Stimulated activated naive CD4-positive, alpha-beta T cell (primary cell): ENCODE measurements at regions not wholly inside any gene's neighbourhood (a gene's known extent, or its start where the extent isn't known, plus 50 kb on each side); places are given as distances from the start of the nearest gene placed in this dataset.

Source experiments
- DNase-seq, 6 experiments: peaks; one replicate each; lab custom pipeline; 2025; lab: John Stamatoyannopoulos, UW

DNA sequence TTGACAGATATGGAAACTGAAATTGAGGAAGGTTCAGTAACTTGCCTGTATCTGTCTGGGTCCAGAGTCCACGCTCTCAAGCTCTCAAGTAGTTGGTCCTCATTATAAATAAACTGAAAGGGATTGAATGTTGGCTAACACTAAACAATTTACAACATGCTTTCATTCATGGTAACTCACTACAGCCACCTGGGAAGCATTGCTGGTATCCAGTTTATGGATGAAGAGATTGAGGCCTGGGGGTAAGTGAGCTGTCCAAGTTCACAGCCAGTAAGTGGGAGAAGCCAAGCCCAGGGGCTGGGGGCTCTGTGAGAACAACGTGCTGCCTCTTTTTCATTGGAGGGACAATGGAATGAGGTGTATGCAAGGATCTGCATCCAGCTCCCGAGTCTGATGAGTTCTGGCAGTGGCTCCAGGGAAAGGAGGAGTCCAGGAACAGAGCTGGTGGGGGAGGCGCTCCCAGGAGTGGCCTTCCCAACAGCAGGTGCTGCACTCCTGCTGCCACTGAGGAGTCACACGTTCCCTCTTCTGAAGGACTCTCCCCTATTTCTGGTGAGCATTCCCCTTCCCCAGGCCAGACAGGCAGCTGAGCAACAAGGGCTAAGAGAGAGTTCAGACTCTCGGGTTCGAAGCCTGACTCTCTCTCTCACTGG, 175.8 kb downstream of the CSNK2A3 start:
- no peak for DNase-seq

DNA sequence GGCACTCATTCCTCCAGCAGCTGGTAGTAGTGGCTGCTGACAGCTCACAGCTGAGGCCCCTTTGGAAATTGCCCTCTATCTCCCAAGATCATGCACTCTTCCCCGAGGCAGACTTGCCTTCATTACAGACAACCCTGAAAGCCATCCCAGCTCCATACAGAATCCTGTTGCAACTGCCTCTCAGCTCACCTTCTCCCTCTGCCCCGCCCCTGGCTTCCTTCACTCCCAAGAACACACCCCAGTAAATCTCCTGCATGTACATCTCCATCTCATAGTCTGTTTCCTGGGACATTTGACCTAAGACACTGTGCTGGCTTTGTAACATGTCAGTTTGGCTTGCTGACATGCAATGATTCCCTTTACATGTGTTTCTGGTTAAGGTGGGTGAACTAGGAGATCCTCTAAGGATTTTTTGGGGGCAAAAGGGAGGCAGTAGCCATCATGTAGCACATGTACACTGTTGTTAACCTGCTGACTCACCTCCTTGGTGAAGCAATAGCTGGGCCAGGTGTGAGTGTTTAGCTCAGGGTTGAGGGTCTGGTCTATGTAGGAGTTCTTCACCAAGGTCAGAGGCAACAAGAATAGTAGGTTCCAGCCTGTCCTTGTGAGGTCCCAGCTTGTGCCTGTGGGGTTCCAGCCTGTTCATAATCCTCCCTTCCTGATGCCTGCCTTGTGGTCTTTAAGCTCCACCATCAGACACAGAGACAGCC, 179.6 kb downstream of the CSNK2A3 start:
- no peak for DNase-seq

DNA sequence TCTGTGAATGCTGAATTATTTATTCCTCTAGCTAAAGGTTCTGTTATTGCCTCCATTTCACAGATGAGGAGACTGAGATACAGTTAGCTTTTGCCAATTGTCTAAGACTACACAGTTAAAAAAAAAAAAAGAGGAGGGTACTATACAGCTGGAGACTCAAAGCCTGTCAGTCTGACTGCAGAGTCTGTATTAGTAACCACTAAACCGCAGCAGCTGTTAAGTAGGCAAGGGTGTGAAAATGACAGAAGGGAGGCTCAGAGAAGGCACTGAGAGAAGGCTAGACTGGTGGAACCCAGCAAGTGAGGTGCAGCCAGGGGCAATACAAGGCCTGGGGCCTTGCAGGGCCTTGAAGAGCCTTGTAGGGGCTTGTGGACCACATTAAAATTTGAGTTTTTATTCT, 181.2 kb downstream of the CSNK2A3 start:
- peak in 2 of 6 experiments; percentile 10 to 13 for DNase-seq

DNA sequence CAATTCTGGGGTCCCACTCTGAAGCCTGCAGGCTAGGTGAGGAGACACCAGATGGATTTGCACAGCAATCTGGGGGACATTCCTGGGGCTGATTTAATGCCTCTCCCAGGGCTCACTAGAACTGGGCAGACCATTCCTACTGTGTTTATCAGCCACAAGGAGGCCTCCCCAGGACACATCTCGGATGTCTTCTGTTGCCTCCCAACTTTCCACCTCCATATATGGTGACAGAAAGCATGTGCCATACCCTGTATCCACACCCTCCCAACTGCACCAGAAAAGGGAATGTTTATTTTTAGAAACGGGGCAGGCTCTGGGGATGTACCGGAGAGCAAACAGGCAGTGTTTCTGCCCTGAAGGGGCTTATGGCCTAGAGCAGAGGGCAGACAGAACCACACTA, 181.8 kb downstream of the CSNK2A3 start:
- no peak for DNase-seq

DNA sequence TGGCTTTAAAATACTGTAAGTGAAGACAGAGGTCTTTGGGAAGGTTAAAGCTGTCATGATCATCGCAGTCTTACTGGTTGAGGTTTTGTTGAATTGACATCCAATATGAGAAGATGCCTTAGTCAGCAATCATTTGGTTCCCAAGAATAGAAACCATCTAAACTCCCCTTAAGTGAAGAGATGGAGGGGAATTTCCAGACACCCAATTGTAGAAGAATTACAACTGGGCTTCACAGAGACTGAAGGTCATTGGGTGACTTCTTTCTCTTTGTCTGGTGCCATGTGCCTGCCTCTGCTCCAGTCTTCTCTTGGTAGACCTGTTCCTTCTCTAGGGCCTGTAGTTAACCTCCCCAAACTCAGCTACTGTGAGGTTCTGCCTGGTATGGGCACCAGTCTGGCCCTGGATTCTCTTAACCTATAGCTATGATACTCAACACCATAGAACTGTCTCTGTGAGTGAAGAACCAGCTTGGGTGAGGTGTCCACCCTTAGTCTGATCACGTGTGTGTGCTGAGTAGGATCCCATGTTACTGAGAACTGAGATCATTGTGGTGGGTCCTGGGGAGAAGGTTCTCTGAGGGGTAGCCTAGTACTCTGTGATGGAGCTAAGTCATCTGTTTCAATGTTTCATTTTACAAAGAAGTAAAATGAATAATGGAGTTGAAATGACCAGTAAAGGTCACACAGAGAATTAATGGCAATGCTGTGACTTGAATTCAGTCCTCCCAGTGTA, 182.5 kb downstream of the CSNK2A3 start:
- no peak for DNase-seq

DNA sequence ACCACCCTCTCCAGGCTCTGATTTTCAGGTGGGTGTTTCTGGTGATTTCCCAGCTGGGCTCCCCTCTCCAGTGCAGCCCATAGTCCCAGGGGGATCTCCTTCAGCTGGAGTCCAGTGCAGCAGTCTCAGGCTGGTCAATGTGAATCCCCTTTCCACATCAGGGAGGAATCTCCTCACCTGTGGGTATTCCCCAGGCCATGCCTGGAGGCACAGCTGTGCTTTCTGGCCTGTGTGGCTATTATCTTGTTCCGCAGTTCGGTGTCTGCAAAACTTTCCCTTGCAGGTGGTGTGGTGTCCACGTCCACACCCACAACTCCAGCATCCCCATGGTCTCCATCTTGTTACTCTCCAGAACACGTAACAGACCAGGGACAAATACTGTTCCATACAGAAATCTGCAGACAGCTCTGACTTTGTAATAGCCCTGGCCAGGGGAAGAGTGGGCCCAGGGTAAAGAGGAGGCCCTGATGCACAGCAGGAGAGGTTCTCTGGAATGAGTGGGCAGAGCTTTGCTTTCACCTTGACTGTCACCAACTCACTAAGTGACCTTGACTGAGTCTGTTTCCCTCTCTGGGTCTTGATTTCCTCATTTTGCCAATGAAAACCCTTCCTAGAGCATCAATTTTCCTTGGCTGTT, 183.2 kb downstream of the CSNK2A3 start:
- DNase-seq: no peak

DNA sequence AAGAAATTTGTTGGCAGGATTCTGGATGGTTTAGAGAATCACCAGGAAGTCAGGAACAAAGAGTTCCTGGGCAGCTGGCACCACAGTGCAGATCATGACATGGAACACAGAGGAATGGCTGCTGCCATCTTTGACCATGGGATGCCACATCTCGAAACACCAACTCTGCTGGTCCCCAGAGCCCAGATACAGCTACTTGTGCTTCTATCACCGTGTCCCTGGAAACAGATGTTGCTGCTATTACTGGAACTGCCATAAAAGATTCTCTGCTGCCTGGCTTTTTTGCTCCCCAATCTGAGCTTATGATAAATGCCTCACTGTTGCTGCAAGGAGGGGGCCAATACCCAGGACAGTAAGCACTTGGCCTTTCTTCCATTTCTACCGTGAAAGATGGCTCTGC, 185.2 kb downstream of the CSNK2A3 start:
- no peak for DNase-seq

DNA sequence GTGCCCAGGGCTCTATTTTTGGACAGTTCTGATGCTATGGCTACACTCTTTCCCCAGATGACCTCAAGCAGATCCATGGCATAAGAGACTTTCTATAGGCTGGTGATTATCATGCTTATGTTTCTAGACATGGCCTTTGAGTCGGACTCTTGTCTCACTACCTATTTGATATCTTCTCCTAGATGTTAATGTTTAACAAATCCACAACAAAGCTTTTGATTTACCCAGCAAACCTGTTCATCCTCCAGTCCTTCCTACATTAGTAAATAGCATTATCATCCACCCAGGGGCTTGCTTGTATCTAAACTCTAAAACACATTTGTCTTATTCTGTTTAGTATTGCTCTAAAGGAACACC, 188.7 kb downstream of the CSNK2A3 start:
- no peak for DNase-seq

DNA sequence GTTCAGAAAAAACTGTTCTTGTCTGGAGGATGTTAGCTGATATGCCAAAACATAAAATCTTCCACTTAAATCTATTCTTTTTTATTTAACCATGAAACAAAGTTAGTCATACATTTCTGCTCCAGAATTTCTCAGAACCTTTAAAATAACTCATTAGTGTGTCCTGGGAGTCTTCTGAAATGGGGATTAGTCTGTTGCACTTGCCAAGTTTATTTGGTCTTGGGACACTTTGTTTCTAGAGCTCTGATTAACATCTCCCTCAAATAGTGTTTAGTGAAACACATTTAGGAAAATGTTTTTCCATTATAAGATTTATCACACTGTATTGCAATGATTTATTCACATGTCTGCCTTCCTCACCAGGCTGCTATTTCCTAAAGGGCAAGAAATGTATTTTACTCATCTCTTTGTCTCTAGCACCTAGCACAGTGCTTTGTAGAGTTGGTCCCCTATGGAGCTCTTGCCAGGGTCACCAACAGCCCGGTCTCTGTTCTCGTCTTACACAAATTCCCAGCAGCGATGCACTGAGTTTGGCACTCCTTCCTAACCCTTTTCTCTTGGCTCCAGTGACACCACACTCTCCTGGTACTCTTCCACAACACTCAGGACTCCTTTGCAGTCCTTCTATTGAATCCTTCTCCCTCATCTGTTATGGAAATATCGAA, 189.2 kb downstream of the CSNK2A3 start:
- no peak for DNase-seq

DNA sequence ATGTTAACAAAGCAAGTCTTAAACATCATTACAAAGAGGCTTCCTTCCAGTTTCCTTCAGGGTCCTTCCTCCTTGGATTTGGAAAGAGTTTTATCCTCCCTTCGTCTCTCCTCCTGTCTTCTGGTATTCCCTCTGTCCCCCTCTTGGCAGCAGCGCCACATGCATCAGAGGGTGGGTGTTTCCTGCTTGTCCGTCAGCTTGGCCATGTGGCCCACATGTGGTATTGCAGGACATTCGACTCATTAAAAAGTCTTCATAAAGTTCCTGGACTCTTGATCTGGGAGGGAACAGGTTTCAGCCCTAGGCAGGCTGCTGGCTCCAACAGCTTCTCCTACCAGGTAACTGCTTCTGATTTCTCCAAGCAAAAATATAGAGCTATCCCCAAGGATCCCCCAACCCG, 189.8 kb downstream of the CSNK2A3 start:
- no peak for DNase-seq

DNA sequence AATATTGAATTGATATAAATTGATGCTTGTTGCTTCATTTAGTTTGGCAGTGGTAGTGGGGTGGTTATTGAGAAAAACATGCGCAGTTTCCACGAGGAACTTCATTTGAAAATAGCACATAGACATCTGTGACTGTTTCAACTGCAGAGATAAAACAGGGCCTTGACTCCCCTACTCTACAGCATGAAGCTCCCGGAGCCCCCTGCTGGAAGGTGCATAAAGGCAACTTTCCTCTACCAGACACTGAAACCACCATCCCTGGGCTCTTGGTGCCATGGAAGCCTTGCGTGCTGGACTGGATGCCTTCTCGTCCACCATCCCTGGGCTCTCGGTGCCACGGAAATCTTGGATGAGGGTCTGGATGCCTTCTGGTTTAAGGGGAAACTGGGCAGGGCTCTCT, 195.9 kb downstream of the CSNK2A3 start:
- peak; percentile 54 to 76 (median 60) for DNase-seq

DNA sequence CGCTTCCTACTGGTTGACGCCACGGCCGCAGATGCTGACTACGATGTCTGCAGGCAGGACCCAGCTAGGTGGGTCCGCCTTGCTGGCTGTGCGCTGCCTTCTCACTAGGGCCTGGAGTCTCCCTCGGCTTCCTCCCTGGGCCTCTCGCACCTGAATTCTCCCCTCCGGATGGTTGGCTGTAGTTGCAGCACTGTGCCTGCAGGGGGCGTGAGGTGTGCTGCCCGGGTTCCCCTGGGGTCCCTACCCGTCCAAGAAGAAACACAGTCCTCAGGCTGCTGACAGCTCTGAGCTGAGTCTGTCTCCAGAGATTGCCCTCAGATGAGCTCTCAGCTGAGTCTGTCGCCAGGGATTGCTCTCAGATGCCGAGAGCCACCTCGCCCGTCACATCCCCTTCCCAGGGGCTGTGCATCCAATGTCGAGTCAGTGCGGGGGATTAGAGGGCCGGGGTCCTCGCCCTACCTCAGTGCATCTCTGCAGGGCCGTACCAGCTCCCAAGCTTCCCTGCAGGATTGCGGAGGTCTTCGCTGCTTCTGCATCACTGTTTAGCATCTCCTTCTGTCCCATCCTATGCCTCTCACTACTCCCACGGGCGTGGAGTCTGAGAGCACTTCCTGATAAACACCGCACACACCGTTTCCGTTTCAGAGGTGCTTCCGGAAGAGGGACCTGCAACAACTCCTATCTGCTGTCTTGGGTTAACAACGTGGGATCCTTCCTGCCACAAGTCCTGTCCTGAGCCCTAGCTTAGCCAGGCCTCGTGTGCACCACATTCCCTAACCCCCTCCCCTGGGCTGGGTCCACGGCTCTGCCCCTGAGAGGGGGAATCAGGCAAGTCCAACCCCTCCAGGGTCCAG, 196.9 kb downstream of the CSNK2A3 start:
- DNase-seq: peak; percentile 38 to 59 (median 48)

DNA sequence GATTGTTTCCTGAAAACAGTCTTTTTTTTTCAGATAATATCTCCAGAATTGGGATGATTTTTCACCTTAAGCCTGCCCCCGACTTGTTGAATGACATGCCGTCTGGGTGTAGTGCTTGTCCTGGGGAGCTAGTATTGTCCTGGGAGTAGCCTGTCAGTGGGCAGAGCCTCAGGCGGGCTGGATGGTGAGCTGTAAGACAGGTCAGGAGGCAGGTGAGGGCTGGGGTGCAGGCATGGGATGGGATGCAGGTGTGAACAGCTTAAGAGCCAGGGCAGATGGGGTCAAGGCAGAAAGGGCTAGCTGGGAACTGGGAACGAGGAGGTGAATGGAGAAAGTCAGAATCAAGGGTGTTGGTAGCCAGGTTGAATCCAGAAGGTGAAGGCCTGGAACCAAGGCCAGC, 200.2 kb downstream of the CSNK2A3 start:
- DNase-seq: no peak

DNA sequence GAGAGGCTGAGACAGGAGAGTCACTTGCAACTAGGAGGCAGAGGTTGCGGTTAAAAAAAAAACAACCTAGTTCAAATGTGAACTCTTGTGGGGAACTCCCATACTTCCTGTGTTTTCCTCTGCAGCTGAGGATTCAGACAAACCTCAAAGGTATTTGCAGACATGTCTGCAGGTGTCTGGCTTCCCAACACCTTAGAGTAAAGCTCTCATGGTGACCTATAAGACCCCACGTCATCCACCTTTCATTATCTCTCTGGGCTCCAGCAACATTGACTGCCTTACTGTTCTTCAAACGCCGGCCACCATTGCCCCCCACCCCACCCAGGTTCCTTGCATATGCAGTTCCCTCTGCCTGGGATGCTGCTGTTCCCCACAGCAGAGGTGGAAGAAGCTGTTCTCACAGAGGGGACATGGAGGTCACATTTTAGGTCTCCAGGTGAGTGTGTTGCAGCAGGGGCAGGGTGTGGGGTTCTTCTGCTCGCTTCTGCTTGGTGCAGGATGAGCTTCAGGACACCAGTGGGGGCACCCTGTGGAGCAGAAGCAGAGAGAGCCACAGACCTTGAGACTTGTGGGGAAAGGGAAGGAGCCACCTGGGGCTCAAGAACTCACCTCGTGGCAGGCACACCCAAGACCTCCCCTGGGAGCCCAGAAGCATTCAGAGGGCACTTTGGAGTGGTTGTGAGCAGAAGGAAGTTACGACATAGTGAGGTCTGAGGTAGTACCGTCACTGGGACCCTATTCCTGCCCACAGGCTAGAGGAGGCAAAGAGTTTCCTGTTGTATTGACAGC, 203.2 kb downstream of the CSNK2A3 start:
- peak; percentile 54 to 94 (median 80) for DNase-seq

DNA sequence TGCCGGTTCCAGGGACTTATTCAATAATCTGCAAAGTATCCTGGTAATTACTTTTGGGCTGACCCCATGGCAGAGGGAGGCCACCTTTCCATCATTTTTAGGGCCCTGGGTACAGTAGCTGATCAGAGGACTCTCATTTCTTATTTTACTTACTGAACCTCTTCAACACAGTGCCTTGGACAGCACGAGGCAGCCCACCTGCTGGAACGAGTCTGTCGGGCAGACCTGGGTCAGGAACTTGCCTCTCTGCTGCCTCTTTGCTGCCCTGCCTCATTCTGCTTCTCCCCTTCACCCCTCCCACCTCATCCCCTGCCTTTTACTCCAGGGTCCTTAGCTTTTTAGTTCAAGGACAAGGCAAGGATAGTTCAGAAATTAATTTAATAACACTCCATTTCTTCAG, 204.5 kb downstream of the CSNK2A3 start:
- no peak for DNase-seq

DNA sequence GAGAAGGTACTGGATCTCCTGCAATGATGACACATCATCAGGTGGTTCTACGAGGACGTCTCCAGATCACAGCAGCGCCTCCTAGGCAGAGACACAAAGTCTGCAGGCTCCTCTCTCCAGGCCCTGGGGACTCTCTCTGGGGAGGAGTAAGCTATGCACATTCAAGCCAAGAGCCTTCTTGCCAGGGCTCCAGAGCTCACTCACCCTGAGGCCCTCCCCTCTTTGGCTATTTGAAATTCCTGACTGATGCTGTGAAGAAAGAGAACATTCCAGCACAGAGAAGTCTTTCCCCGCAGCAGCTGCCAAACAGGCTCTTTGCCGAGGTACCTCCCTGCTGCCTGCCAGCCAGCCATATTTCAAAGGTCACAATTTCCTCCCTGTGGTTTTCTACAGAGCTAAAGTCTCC, 204.9 kb downstream of the CSNK2A3 start:
- DNase-seq: peak in 5 of 6 experiments; percentile 12 to 36 (median 19)

DNA sequence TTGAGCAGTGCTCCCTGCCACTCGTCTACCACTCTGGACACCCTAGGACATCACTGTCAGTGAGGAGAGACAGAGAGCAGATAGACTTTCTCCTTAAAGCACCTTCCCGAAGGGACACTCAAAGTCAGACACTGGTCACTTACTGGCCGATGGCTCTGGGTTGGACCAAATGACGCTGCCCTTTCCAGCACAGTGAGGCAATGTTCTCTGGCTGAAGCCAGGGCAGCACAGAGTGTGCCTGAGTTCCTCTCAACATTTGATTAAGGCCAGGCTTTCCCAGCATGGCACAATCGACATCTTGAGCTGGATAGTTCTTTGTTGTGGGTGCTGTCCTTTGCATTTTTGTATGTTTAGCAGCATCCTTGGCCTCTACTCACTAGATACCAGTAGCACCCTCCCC, 206.2 kb downstream of the CSNK2A3 start:
- no peak for DNase-seq

DNA sequence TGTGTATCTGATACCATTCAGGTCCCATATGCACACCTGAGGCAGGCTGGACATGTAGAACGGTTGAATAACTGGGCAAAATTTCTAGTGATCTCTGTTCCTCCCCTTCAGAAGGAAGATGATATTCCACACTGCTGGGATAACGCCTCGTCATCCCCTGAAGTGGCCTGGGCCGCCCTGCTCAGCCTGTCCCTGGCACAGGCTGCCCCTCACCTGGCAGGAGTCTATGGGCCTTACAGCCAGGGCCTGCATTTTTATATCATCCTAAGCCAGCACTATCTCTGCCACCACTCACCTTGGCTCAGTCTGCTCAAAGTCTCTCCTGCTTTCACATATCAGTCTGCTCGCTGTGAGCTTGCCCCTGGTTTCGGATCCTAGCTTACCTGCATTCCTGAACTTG, 209.2 kb downstream of the CSNK2A3 start:
- DNase-seq: no peak

DNA sequence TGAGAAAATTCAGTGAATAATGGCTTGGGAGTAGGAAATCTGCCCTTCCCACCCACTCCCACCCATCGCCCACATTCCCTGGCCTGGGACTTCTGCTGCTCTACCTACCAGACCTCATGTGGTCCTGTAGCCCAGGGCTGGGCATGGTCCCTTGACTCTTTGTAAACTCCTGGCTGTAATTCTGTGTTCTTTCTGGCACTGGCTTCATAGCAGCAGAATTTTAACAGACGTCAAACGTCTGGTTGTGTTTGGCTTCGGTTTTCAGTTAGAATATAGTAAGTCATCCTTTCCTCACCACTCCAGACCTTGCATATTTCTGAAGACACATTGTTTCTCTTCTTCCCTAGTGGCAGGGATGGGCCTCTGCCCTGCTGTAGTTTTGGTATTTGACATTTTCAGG, 210.6 kb downstream of the CSNK2A3 start:
- DNase-seq: no peak

DNA sequence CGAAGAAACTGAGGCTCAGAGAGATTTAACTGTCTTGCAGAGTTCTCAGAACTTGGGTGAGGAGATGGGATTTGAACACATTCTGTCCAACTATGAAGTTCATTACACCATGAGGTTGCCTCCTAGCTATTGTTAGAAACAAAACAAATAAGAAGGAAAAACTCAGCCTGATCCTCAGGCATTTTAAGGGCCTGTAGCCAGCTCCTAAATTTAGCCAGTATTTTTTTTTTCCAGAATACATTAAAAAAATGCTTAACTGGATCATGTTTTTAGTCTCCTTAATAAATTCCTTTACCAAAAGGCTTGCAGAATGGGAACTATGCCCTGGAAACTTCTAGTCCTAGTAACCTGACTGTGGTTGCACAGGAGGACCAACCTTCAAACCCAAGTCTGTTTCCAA, 212.0 kb downstream of the CSNK2A3 start:
- no peak for DNase-seq
